A549 (cell line): ENCODE measurements at regions not wholly inside any gene's neighbourhood (a gene's known extent, or its start where the extent isn't known, plus 50 kb on each side); places are given as distances from the start of the nearest gene placed in this dataset.

ENCODE experiments used
- MYC ChIP-seq: IDR thresholded peaks from 2 replicates; pipeline ENCODE4 v1.6.1; 2012; ENCODE audit warnings: mild to moderate bottlenecking, inconsistent platforms, low read length, improper control_type of control experiment, borderline replicate concordance
- REST ChIP-seq: fragments of 200-600 bp; sonication (generic); IDR thresholded peaks from 2 replicates; pipeline ENCODE4 v1.6.1; 2016; ENCODE audit warnings: antibody characterized with exemption, mild to moderate bottlenecking, moderate library complexity

DNA sequence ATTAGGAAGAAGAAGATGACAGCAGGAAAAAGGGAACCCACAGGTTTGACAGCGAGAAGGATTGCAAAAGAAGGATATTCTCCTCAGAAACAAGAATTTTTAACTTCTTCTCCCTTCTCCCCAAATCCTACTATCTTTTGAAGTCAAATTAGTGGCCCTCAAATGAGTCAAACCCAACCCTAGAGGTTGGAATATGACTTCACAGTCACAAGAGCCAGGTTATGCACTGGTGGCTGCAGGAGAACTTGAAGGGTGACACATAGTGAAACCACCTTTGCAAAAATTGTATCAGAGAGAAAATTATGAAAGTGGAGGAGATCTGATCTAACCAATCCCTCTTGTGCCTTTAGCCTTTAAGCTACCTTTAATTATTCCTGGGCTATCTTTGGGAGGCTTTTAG, 386.2 kb upstream of the CCDC196 start:
- TF ChIP-seq REST (no peak), MYC (no peak)
